Caki2 (cell line): ENCODE measurements at regions not wholly inside any gene's neighbourhood (a gene's known extent, or its start where the extent isn't known, plus 50 kb on each side); places are given as distances from the start of the nearest gene placed in this dataset.

Experiments used
- DNase-seq: peaks from one replicate; pipeline ENCODE4 v3.0.0-alpha.2; 2015; ENCODE audit warnings: low read depth
- in situ Hi-C: cut with HindIII; loops from 2 replicates; pipeline ENCODE4 v1.10.0; 2016; ENCODE audit warnings: low sequenced_read_pairs, low pct_unique_long_range_greater_than_20kb, mixed read lengths

- in situ Hi-C loops, result no loop called here
- no peak for DNase-seq
Observed at GRCh38 chr22:22992474-22992873, 77.8 kb upstream of the GNAZ start.

- in situ Hi-C loops, result no loop called here
Observed at GRCh38 chr22:22993184-22993583, 77.1 kb upstream of the GNAZ start.

GRCh38 chr22:22995166-22995565 lies 75.2 kb upstream of the GNAZ start:
- in situ Hi-C loops, result no loop called here
- DNase-seq, result no peak

More at GRCh38 chr22:22993184-22993583, 77.1 kb upstream of the GNAZ start:
- no peak for DNase-seq

GRCh38 chr22:22996511-22997261 lies 73.6 kb upstream of the GNAZ start:
- in situ Hi-C loops, result no loop called here
- no peak for DNase-seq

- no peak for DNase-seq
- in situ Hi-C loops, result no loop called here
Observed at GRCh38 chr22:22997262-22997898, 72.9 kb upstream of the GNAZ start.

- in situ Hi-C loops, result no loop called here
- no peak for DNase-seq
Observed at GRCh38 chr22:22997988-22998387, 72.3 kb upstream of the GNAZ start.

- in situ Hi-C loops, result no loop called here
- DNase-seq, result no peak
Observed at GRCh38 chr22:22999523-22999922, 70.8 kb upstream of the GNAZ start.

- in situ Hi-C loops, result no loop called here
- no peak for DNase-seq
Observed at GRCh38 chr22:23000657-23001347, 69.5 kb upstream of the GNAZ start.

- in situ Hi-C loops, result no loop called here
Observed at GRCh38 chr22:23001463-23001862, 68.9 kb upstream of the GNAZ start.

GRCh38 chr22:23002612-23003180 lies 67.6 kb upstream of the GNAZ start:
- in situ Hi-C loops, result no loop called here
- DNase-seq, result no peak

More at GRCh38 chr22:23001463-23001862, 68.9 kb upstream of the GNAZ start:
- no peak for DNase-seq

GRCh38 chr22:23007823-23008222 lies 62.5 kb upstream of the GNAZ start:
- DNase-seq, result no peak
- in situ Hi-C loops, result no loop called here

GRCh38 chr22:23008896-23009295 lies 61.4 kb upstream of the GNAZ start:
- in situ Hi-C loops, result no loop called here

More at GRCh38 chr22:23008896-23009295, 61.4 kb upstream of the GNAZ start:
- no peak for DNase-seq
